ENCODE measurements at regions not wholly inside any gene's neighbourhood (a gene's known extent, or its start where the extent isn't known, plus 50 kb on each side); places are given as distances from the start of the nearest gene placed in this dataset.

DNA sequence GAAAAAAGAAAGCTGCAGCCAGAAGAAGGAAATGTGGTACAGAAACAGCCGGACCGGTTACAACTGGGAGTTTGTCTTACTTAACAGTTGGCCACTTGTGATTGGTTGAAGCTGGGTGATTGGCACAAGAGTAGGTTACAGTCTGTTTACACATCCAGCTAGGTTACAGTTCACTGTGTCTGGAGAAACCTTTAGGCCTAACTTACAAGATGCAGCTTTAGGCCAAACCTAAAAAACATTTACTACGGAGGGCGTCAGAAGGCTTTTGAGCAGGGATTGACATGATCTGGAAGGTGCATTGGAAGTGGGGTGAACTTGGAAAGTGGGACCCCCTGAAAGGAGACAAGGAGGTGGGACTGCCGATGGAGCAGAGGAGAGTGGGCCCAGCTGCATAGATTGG is 122.3 kb downstream of the BANF2 start:
- TF ChIP-seq EZH2phosphoT487 (IDR thresholded peaks at IDR 0.05; ENCODE audit: low read depth) (no peak), CTCF (IDR thresholded peaks at IDR 0.05; ENCODE audit: low read depth, low read length) (no peak)
